ENCODE measurements at regions not wholly inside any gene's neighbourhood (a gene's known extent, or its start where the extent isn't known, plus 50 kb on each side); places are given as distances from the start of the nearest gene placed in this dataset.

GRCh38 chr1:228922722-228923376 is 187.6 kb downstream of the RHOU start:
- Histone ChIP-seq H3K27me3 (ENCODE audit: control insufficient read depth in 1 of 2, insufficient read depth in 2 of 2, low read length in 2 of 2) (no peaks in the 10 kb centered on the region), H3K9me3 (ENCODE audit: control insufficient read depth in 2 of 2, low read length in 2 of 2) (peaks cover 0 to 11% of the 10 kb centered on the region in 2 donors), H3K9ac (ENCODE audit: low read length in 2 of 2) (no peak overlapping the region), H3K36me3 (ENCODE audit: control insufficient read depth in 2 of 2, insufficient read depth in 2 of 2, low read length in 2 of 2) (no peaks in the 10 kb centered on the region), H3K4me3 (ENCODE audit: low read length in 2 of 2) (no peak overlapping the region), H3K4me1 (ENCODE audit: control insufficient read depth, insufficient read depth, low read length) (no peaks in the 10 kb centered on the region), H3K27ac (ENCODE audit: low read length) (no peak overlapping the region)

- Histone ChIP-seq H3K4me1 (ENCODE audit: control insufficient read depth, insufficient read depth, low read length) (no peaks in the 10 kb centered on the region), H3K27me3 (ENCODE audit: control insufficient read depth in 1 of 2, insufficient read depth in 2 of 2, low read length in 2 of 2) (no peaks in the 10 kb centered on the region), H3K9ac (ENCODE audit: low read length in 2 of 2) (no peak overlapping the region), H3K27ac (ENCODE audit: low read length) (no peak overlapping the region), H3K9me3 (ENCODE audit: control insufficient read depth in 2 of 2, low read length in 2 of 2) (peaks cover 0 to 11% of the 10 kb centered on the region in 2 donors), H3K4me3 (ENCODE audit: low read length in 2 of 2) (no peak overlapping the region), H3K36me3 (ENCODE audit: control insufficient read depth in 2 of 2, insufficient read depth in 2 of 2, low read length in 2 of 2) (no peaks in the 10 kb centered on the region)
These were observed 188.9 kb downstream of the RHOU start for GRCh38 chr1:228923973-228924686.

GRCh38 chr1:228925691-228926090 is 190.4 kb downstream of the RHOU start:
- H3K27ac ChIP-seq (ENCODE audit: low read length), result no peak overlapping the region
- H3K9me3 ChIP-seq (ENCODE audit: control insufficient read depth in 2 of 2, low read length in 2 of 2), result peaks cover 0 to 14% of the 10 kb centered on the region in 2 donors
- no peaks in the 10 kb centered on the region for H3K27me3 ChIP-seq (ENCODE audit: control insufficient read depth in 1 of 2, insufficient read depth in 2 of 2, low read length in 2 of 2)
- H3K4me1 ChIP-seq (ENCODE audit: control insufficient read depth, insufficient read depth, low read length), result no peaks in the 10 kb centered on the region
- no peaks in the 10 kb centered on the region for H3K36me3 ChIP-seq (ENCODE audit: control insufficient read depth in 2 of 2, insufficient read depth in 2 of 2, low read length in 2 of 2)
- no peak overlapping the region for H3K9ac ChIP-seq (ENCODE audit: low read length in 2 of 2)
- H3K4me3 ChIP-seq (ENCODE audit: low read length in 2 of 2), result no peak overlapping the region

- Histone ChIP-seq H3K27me3 (ENCODE audit: control insufficient read depth in 1 of 2, insufficient read depth in 2 of 2, low read length in 2 of 2) (no peaks in the 10 kb centered on the region), H3K36me3 (ENCODE audit: control insufficient read depth in 2 of 2, insufficient read depth in 2 of 2, low read length in 2 of 2) (no peaks in the 10 kb centered on the region), H3K9ac (ENCODE audit: low read length in 2 of 2) (no peak overlapping the region), H3K9me3 (ENCODE audit: control insufficient read depth in 2 of 2, low read length in 2 of 2) (peaks cover 0 to 14% of the 10 kb centered on the region in 2 donors), H3K27ac (ENCODE audit: low read length) (no peak overlapping the region), H3K4me1 (ENCODE audit: control insufficient read depth, insufficient read depth, low read length) (no peaks in the 10 kb centered on the region), H3K4me3 (ENCODE audit: low read length in 2 of 2) (no peak overlapping the region)
These were observed 192.1 kb downstream of the RHOU start for GRCh38 chr1:228927421-228927820.

- no peaks in the 10 kb centered on the region for H3K27me3 ChIP-seq (ENCODE audit: control insufficient read depth in 1 of 2, insufficient read depth in 2 of 2, low read length in 2 of 2)
- no peak overlapping the region for H3K27ac ChIP-seq (ENCODE audit: low read length)
- no peak overlapping the region for H3K4me3 ChIP-seq (ENCODE audit: low read length in 2 of 2)
- no peaks in the 10 kb centered on the region for H3K4me1 ChIP-seq (ENCODE audit: control insufficient read depth, insufficient read depth, low read length)
- no peaks in the 10 kb centered on the region for H3K36me3 ChIP-seq (ENCODE audit: control insufficient read depth in 2 of 2, insufficient read depth in 2 of 2, low read length in 2 of 2)
- peaks cover 0 to 14% of the 10 kb centered on the region in 2 donors for H3K9me3 ChIP-seq (ENCODE audit: control insufficient read depth in 2 of 2, low read length in 2 of 2)
- no peak overlapping the region for H3K9ac ChIP-seq (ENCODE audit: low read length in 2 of 2)
These were observed 192.9 kb downstream of the RHOU start for GRCh38 chr1:228927946-228928898.

GRCh38 chr1:228929476-228930027 is 194.3 kb downstream of the RHOU start:
- Histone ChIP-seq H3K4me1 (ENCODE audit: control insufficient read depth, insufficient read depth, low read length) (no peaks in the 10 kb centered on the region), H3K36me3 (ENCODE audit: control insufficient read depth in 2 of 2, insufficient read depth in 2 of 2, low read length in 2 of 2) (no peaks in the 10 kb centered on the region), H3K27ac (ENCODE audit: low read length) (no peak overlapping the region), H3K27me3 (ENCODE audit: control insufficient read depth in 1 of 2, insufficient read depth in 2 of 2, low read length in 2 of 2) (no peaks in the 10 kb centered on the region), H3K4me3 (ENCODE audit: low read length in 2 of 2) (no peak overlapping the region), H3K9ac (ENCODE audit: low read length in 2 of 2) (no peak overlapping the region), H3K9me3 (ENCODE audit: control insufficient read depth in 2 of 2, low read length in 2 of 2) (peaks cover 0 to 14% of the 10 kb centered on the region in 2 donors)

- H3K27ac ChIP-seq (ENCODE audit: low read length), result no peak overlapping the region
These were observed 195.2 kb downstream of the RHOU start for GRCh38 chr1:228930479-228930957.

GRCh38 chr1:228933753-228934152 is 198.5 kb downstream of the RHOU start:
- Histone ChIP-seq H3K27me3 (ENCODE audit: control insufficient read depth in 1 of 2, insufficient read depth in 2 of 2, low read length in 2 of 2) (no peaks in the 10 kb centered on the region), H3K4me3 (ENCODE audit: low read length in 2 of 2) (no peak overlapping the region), H3K36me3 (ENCODE audit: control insufficient read depth in 2 of 2, insufficient read depth in 2 of 2, low read length in 2 of 2) (no peaks in the 10 kb centered on the region), H3K27ac (ENCODE audit: low read length) (no peak overlapping the region), H3K9ac (ENCODE audit: low read length in 2 of 2) (no peak overlapping the region), H3K4me1 (ENCODE audit: control insufficient read depth, insufficient read depth, low read length) (peaks cover 13% of the 10 kb centered on the region), H3K9me3 (ENCODE audit: control insufficient read depth in 2 of 2, low read length in 2 of 2) (peaks cover 0 to 3% of the 10 kb centered on the region in 2 donors)

More at GRCh38 chr1:228930479-228930957, 195.2 kb downstream of the RHOU start:
- Histone ChIP-seq H3K9ac (ENCODE audit: low read length in 2 of 2) (no peak overlapping the region), H3K9me3 (ENCODE audit: control insufficient read depth in 2 of 2, low read length in 2 of 2) (peaks cover 0 to 8% of the 10 kb centered on the region in 2 donors), H3K27me3 (ENCODE audit: control insufficient read depth in 1 of 2, insufficient read depth in 2 of 2, low read length in 2 of 2) (no peaks in the 10 kb centered on the region), H3K4me3 (ENCODE audit: low read length in 2 of 2) (no peak overlapping the region), H3K4me1 (ENCODE audit: control insufficient read depth, insufficient read depth, low read length) (no peaks in the 10 kb centered on the region), H3K36me3 (ENCODE audit: control insufficient read depth in 2 of 2, insufficient read depth in 2 of 2, low read length in 2 of 2) (no peaks in the 10 kb centered on the region)

- no peak overlapping the region for H3K9ac ChIP-seq (ENCODE audit: low read length in 2 of 2)
- no peaks in the 10 kb centered on the region for H3K36me3 ChIP-seq (ENCODE audit: control insufficient read depth in 2 of 2, insufficient read depth in 2 of 2, low read length in 2 of 2)
- H3K9me3 ChIP-seq (ENCODE audit: control insufficient read depth in 2 of 2, low read length in 2 of 2), result peaks cover 0 to 3% of the 10 kb centered on the region in 2 donors
- H3K4me3 ChIP-seq (ENCODE audit: low read length in 2 of 2), result no peak overlapping the region
- no peaks in the 10 kb centered on the region for H3K27me3 ChIP-seq (ENCODE audit: control insufficient read depth in 1 of 2, insufficient read depth in 2 of 2, low read length in 2 of 2)
- H3K4me1 ChIP-seq (ENCODE audit: control insufficient read depth, insufficient read depth, low read length), result peaks cover 13% of the 10 kb centered on the region
- H3K27ac ChIP-seq (ENCODE audit: low read length), result no peak overlapping the region
These were observed 200.0 kb downstream of the RHOU start for GRCh38 chr1:228935198-228935663.

Measured in stomach smooth muscle (tissue), 2 donors.